DND-41 (cell line): ENCODE measurements at regions not wholly inside any gene's neighbourhood (a gene's known extent, or its start where the extent isn't known, plus 50 kb on each side); places are given as distances from the start of the nearest gene placed in this dataset.

ENCODE experiments used
- ATAC-seq: fragments of 200-7000 bp; cut with Tn5 transposase; 3 replicates; pipeline ENCODE4 v1.9.1; 2021; ENCODE audit warnings: low read depth; ENCODE audit not compliant: insufficient read depth
- DNase-seq: peaks from one replicate; pipeline ENCODE4 v3.0.0-alpha.2; 2020
- H2AFZ ChIP-seq: 2 replicates; pipeline ENCODE4 v1.6.0; 2012; ENCODE audit warnings: low read depth, low read length
- H3K27ac ChIP-seq: 2 replicates; pipeline ENCODE4 v1.5.1; 2012; ENCODE audit warnings: low read length, inconsistent platforms
- H3K27me3 ChIP-seq: fragments of 200-600 bp; sonication (generic); 2 replicates; pipeline ENCODE4 v1.6.0; 2012; ENCODE audit warnings: low read length, mild to moderate bottlenecking, inconsistent platforms; ENCODE audit not compliant: insufficient read depth, poor library complexity
- H3K36me3 ChIP-seq: 2 replicates; pipeline ENCODE4 v1.5.1; 2012; ENCODE audit warnings: low read length, inconsistent platforms; ENCODE audit not compliant: insufficient read depth
- H3K4me1 ChIP-seq: 2 replicates; pipeline ENCODE4 v1.5.1; 2012; ENCODE audit warnings: mild to moderate bottlenecking, low read length; ENCODE audit not compliant: insufficient read depth
- H3K4me2 ChIP-seq: 2 replicates; pipeline ENCODE4 v1.6.0; 2012; ENCODE audit warnings: mild to moderate bottlenecking, moderate library complexity, low read length, inconsistent platforms; ENCODE audit not compliant: insufficient read depth
- H3K4me3 ChIP-seq, 2 experiments: fragments of 200-600 bp in 1 of 2; shearing (Covaris generic) in 1 of 2; 2 replicates each; pipeline ENCODE4 v1.5.1; 2012 to 2016; ENCODE audit warnings: inconsistent platforms in 2 of 2, low read length in 2 of 2, mild to moderate bottlenecking in 2 of 2, low read depth in 1 of 2, moderate library complexity in 1 of 2
- H3K79me2 ChIP-seq: 2 replicates; pipeline ENCODE4 v1.6.0; 2012; ENCODE audit warnings: low read length, inconsistent platforms; ENCODE audit not compliant: insufficient read depth
- H3K9ac ChIP-seq: 2 replicates; pipeline ENCODE4 v1.6.0; 2012; ENCODE audit warnings: low read depth, mild to moderate bottlenecking, inconsistent platforms, low read length, moderate library complexity
- H3K9me3 ChIP-seq: 2 replicates; pipeline ENCODE4 v1.5.1; 2012; ENCODE audit warnings: low read length, moderate library complexity, mild to moderate bottlenecking, inconsistent platforms; ENCODE audit not compliant: insufficient read depth, severe bottlenecking
- H4K20me1 ChIP-seq: 2 replicates; pipeline ENCODE4 v1.6.0; 2012; ENCODE audit warnings: low read length; ENCODE audit not compliant: insufficient read depth
- CTCF ChIP-seq: IDR thresholded peaks from 2 replicates; pipeline ENCODE4 v1.5.1; 2012; ENCODE audit warnings: borderline replicate concordance, low read length, moderate library complexity, mild to moderate bottlenecking; ENCODE audit not compliant: poor library complexity, severe bottlenecking; ENCODE audit errors: extremely low read depth
- EZH2 ChIP-seq: IDR thresholded peaks from 3 replicates; pipeline ENCODE4 v1.6.1; 2012; ENCODE audit warnings: borderline replicate concordance, low read depth, mild to moderate bottlenecking, moderate library complexity, low read length, inconsistent platforms; ENCODE audit not compliant: severe bottlenecking

- no peak overlapping the region for H3K4me3 ChIP-seq
- no peaks in the 10 kb centered on the region for H3K9me3 ChIP-seq
- H3K36me3 ChIP-seq = no peaks in the 10 kb centered on the region
- H3K4me1 ChIP-seq = peaks cover 20% of the 10 kb centered on the region
- no peaks in the 10 kb centered on the region for H4K20me1 ChIP-seq
- H3K79me2 ChIP-seq = no peaks in the 10 kb centered on the region
- ATAC-seq (no peak), DNase-seq (no peak)
- H3K27me3 ChIP-seq = peaks cover 5% of the 10 kb centered on the region
- TF ChIP-seq CTCF = no peak
- no peak for TF ChIP-seq EZH2
- H3K27ac ChIP-seq = peak overlapping the region; percentile 39; the same call in 1 of the 2 replicates
- no peak overlapping the region for H3K4me2 ChIP-seq
- no peak overlapping the region for H3K9ac ChIP-seq
- no peak overlapping the region for H2AFZ ChIP-seq
Observed at GRCh38 chr22:22410677-22411076, 97.9 kb downstream of the ZNF280B start.

- H3K9me3 ChIP-seq = no peaks in the 10 kb centered on the region
- no peak overlapping the region for H3K4me2 ChIP-seq
- H3K79me2 ChIP-seq = no peaks in the 10 kb centered on the region
- no peak for ATAC-seq
- TF ChIP-seq CTCF (no peak), EZH2 (no peak)
- H3K27ac ChIP-seq = no peak overlapping the region
- peaks cover under 1% of the 10 kb centered on the region for H3K27me3 ChIP-seq
- no peaks in the 10 kb centered on the region for H3K36me3 ChIP-seq
- no peak for DNase-seq
- H4K20me1 ChIP-seq = no peaks in the 10 kb centered on the region
- H3K4me1 ChIP-seq = peaks cover 15% of the 10 kb centered on the region
- no peak overlapping the region for H2AFZ ChIP-seq
- H3K9ac ChIP-seq = no peak overlapping the region
- no peak overlapping the region for H3K4me3 ChIP-seq
Observed at GRCh38 chr22:22414266-22414665, 94.3 kb downstream of the ZNF280B start.

- Histone ChIP-seq H3K27me3 (no peaks in the 10 kb centered on the region), H3K4me1 (no peaks in the 10 kb centered on the region), H3K27ac (no peak overlapping the region), H3K79me2 (no peaks in the 10 kb centered on the region), H3K36me3 (no peaks in the 10 kb centered on the region), H3K9ac (no peak overlapping the region), H3K4me2 (no peak overlapping the region), H4K20me1 (no peaks in the 10 kb centered on the region), H2AFZ (no peak overlapping the region), H3K9me3 (no peaks in the 10 kb centered on the region), H3K4me3 (no peak overlapping the region)
- DNase-seq (no peak), ATAC-seq (no peak)
- TF ChIP-seq EZH2 = no peak
- no peak for TF ChIP-seq CTCF
Observed at GRCh38 chr22:22417495-22418162, 90.9 kb downstream of the ZNF280B start.
